ENCODE measurements at regions not wholly inside any gene's neighbourhood (a gene's known extent, or its start where the extent isn't known, plus 50 kb on each side); places are given as distances from the start of the nearest gene placed in this dataset.

DNA sequence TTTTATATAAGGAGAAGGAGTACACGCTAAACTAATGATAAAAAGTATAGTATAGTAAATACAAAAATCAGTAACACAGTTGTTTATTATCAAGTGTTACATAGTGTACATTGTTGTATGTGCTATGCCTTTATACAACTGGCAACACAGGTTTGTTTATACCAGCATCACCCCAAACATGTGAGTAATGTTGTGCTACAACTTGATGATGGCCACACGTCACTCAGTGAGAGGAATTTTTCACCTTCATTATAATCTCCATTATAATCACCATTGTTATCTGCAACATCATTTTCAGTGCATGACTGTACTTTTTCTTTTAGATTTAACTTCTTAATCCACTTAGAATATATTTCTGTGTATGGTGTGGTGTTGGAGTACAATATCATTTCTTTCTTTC, 204.0 kb upstream of the CTNNB1 start:
- TF ChIP-seq, protein P1, sequence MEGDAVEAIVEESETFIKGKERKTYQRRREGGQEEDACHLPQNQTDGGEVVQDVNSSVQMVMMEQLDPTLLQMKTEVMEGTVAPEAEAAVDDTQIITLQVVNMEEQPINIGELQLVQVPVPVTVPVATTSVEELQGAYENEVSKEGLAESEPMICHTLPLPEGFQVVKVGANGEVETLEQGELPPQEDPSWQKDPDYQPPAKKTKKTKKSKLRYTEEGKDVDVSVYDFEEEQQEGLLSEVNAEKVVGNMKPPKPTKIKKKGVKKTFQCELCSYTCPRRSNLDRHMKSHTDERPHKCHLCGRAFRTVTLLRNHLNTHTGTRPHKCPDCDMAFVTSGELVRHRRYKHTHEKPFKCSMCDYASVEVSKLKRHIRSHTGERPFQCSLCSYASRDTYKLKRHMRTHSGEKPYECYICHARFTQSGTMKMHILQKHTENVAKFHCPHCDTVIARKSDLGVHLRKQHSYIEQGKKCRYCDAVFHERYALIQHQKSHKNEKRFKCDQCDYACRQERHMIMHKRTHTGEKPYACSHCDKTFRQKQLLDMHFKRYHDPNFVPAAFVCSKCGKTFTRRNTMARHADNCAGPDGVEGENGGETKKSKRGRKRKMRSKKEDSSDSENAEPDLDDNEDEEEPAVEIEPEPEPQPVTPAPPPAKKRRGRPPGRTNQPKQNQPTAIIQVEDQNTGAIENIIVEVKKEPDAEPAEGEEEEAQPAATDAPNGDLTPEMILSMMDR (IDR thresholded peaks at IDR 0.05) = no peak
- TF ChIP-seq POLR2A (IDR thresholded peaks at IDR 0.05) = no peak

Measured in testis (tissue), 2 donors.